ENCODE measurements at regions not wholly inside any gene's neighbourhood (a gene's known extent, or its start where the extent isn't known, plus 50 kb on each side); places are given as distances from the start of the nearest gene placed in this dataset.

- peak; percentile 42 for DNase-seq (ENCODE audit: low spot score)
- Histone ChIP-seq H3K4me3 (ENCODE audit: low read length in 2 of 2) (no peak overlapping the region), H3K14ac (ENCODE audit: low read length) (no peak overlapping the region), H2BK5ac (ENCODE audit: low read length) (peak overlapping the region; percentile 19), H3K4me1 (ENCODE audit: control insufficient read depth in 2 of 2, insufficient read depth in 1 of 2, low read depth in 1 of 2, low read length in 2 of 2) (peaks cover 7 to 15% of the 10 kb centered on the region in 2 donors), H2BK12ac (ENCODE audit: low read length) (no peak overlapping the region), H4K91ac (ENCODE audit: low read depth, low read length, poor library complexity) (no peak overlapping the region), H3K4me2 (ENCODE audit: insufficient read depth, low read length, poor library complexity, severe bottlenecking) (no peak overlapping the region), H2AFZ (ENCODE audit: low read length) (peak overlapping the region; percentile 70), H2AK5ac (ENCODE audit: low read depth, low read length) (no peak overlapping the region), H4K8ac (ENCODE audit: low read depth, low read length) (no peak overlapping the region), H3K36me3 (replicated peaks in 1 of 2; ENCODE audit: control insufficient read depth in 2 of 2, insufficient read depth in 2 of 2, low read length in 2 of 2) (no peaks in the 10 kb centered on the region), H2BK120ac (ENCODE audit: low read depth, low read length) (no peak overlapping the region), H3K79me1 (ENCODE audit: low read depth, low read length) (peaks cover 4% of the 10 kb centered on the region), H3K4ac (ENCODE audit: low read length) (no peak overlapping the region), H3K18ac (ENCODE audit: low read length) (peak overlapping the region; percentile 6), H3K27me3 (ENCODE audit: control insufficient read depth in 3 of 3, insufficient read depth in 3 of 3, low read depth in 1 of 3, low read length in 3 of 3) (no peaks in the 10 kb centered on the region), H3K23ac (ENCODE audit: low read depth, low read length, poor library complexity) (no peak overlapping the region), H3K27ac (replicated peaks; ENCODE audit: low read length) (peak overlapping the region; percentile 28), H2BK15ac (ENCODE audit: low read length) (no peak overlapping the region), H3K9ac (ENCODE audit: low read depth, low read length, poor library complexity) (peak overlapping the region; percentile 30), H3K9me3 (replicated peaks in 1 of 2; ENCODE audit: control insufficient read depth in 2 of 2, insufficient read depth in 1 of 2, low read depth in 1 of 2, low read length in 2 of 2) (no peaks in the 10 kb centered on the region)
- WGBS, 2 donors (ENCODE audit: extremely low coverage in 2 of 2, insufficient read length in 2 of 2, insufficient replicate concordance in 1 of 2) = no CpG with 5 or more reads among the region's 16 CpGs
Measured at GRCh38 chr7:66529883-66530610, 98.6 kb upstream of the KCTD7 start.

- Histone ChIP-seq H2BK15ac (ENCODE audit: low read length) (no peak overlapping the region), H3K27ac (replicated peaks; ENCODE audit: low read length) (no peak overlapping the region), H3K4me3 (ENCODE audit: low read length in 2 of 2) (no peak overlapping the region), H3K4me2 (ENCODE audit: insufficient read depth, low read length, poor library complexity, severe bottlenecking) (no peak overlapping the region), H3K9ac (ENCODE audit: low read depth, low read length, poor library complexity) (no peak overlapping the region), H3K79me1 (ENCODE audit: low read depth, low read length) (no peaks in the 10 kb centered on the region), H2BK12ac (ENCODE audit: low read length) (no peak overlapping the region), H2BK120ac (ENCODE audit: low read depth, low read length) (no peak overlapping the region), H3K27me3 (ENCODE audit: control insufficient read depth in 3 of 3, insufficient read depth in 3 of 3, low read depth in 1 of 3, low read length in 3 of 3) (no peaks in the 10 kb centered on the region), H3K9me3 (replicated peaks in 1 of 2; ENCODE audit: control insufficient read depth in 2 of 2, insufficient read depth in 1 of 2, low read depth in 1 of 2, low read length in 2 of 2) (no peaks in the 10 kb centered on the region), H2BK5ac (ENCODE audit: low read length) (no peak overlapping the region), H3K14ac (ENCODE audit: low read length) (no peak overlapping the region), H4K91ac (ENCODE audit: low read depth, low read length, poor library complexity) (no peak overlapping the region), H3K4me1 (ENCODE audit: control insufficient read depth in 2 of 2, insufficient read depth in 1 of 2, low read depth in 1 of 2, low read length in 2 of 2) (peaks cover 0 to under 1% of the 10 kb centered on the region in 2 donors), H3K4ac (ENCODE audit: low read length) (no peak overlapping the region), H2AK5ac (ENCODE audit: low read depth, low read length) (no peak overlapping the region), H4K8ac (ENCODE audit: low read depth, low read length) (no peak overlapping the region), H3K36me3 (replicated peaks in 1 of 2; ENCODE audit: control insufficient read depth in 2 of 2, insufficient read depth in 2 of 2, low read length in 2 of 2) (no peaks in the 10 kb centered on the region), H2AFZ (ENCODE audit: low read length) (no peak overlapping the region), H3K18ac (ENCODE audit: low read length) (no peak overlapping the region), H3K23ac (ENCODE audit: low read depth, low read length, poor library complexity) (no peak overlapping the region)
- DNase-seq (ENCODE audit: low spot score) = no peak
- WGBS, 2 donors (ENCODE audit: extremely low coverage in 2 of 2, insufficient read length in 2 of 2, insufficient replicate concordance in 1 of 2) = no CpG with 5 or more reads among the region's 15 CpGs
Measured at GRCh38 chr7:66535414-66536329, 93.0 kb upstream of the KCTD7 start.

DNA sequence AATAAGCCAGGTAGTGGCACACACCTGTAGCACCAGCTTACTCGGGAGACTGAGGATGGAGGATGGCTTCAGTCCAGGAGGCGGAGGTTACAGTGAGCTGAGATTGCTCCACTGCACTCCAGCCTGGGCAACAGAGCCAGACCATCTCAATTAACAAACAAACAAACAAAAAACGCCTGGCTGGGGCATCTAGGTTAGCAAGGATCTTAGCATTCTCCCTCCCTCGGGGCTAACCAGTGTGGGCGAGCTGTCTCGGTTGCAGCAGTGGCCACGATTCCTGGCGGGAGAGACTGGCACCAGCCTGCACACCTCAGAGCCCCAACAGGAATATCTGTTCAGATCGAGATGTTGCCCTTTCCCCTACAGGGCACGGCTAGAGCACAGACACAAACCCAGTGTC is 91.3 kb upstream of the KCTD7 start:
- no peak for DNase-seq (ENCODE audit: low spot score)
- Histone ChIP-seq H2BK5ac (ENCODE audit: low read length) (no peak overlapping the region), H4K91ac (ENCODE audit: low read depth, low read length, poor library complexity) (no peak overlapping the region), H3K27ac (replicated peaks; ENCODE audit: low read length) (no peak overlapping the region), H3K79me1 (ENCODE audit: low read depth, low read length) (no peaks in the 10 kb centered on the region), H3K14ac (ENCODE audit: low read length) (no peak overlapping the region), H3K4me1 (ENCODE audit: control insufficient read depth in 2 of 2, insufficient read depth in 1 of 2, low read depth in 1 of 2, low read length in 2 of 2) (no peaks in the 10 kb centered on the region), H3K9me3 (replicated peaks in 1 of 2; ENCODE audit: control insufficient read depth in 2 of 2, insufficient read depth in 1 of 2, low read depth in 1 of 2, low read length in 2 of 2) (no peaks in the 10 kb centered on the region), H2AFZ (ENCODE audit: low read length) (no peak overlapping the region), H3K4ac (ENCODE audit: low read length) (no peak overlapping the region), H3K23ac (ENCODE audit: low read depth, low read length, poor library complexity) (no peak overlapping the region), H4K8ac (ENCODE audit: low read depth, low read length) (no peak overlapping the region), H2BK120ac (ENCODE audit: low read depth, low read length) (no peak overlapping the region), H2AK5ac (ENCODE audit: low read depth, low read length) (no peak overlapping the region), H3K9ac (ENCODE audit: low read depth, low read length, poor library complexity) (no peak overlapping the region), H2BK15ac (ENCODE audit: low read length) (no peak overlapping the region), H3K18ac (ENCODE audit: low read length) (no peak overlapping the region), H3K36me3 (replicated peaks in 1 of 2; ENCODE audit: control insufficient read depth in 2 of 2, insufficient read depth in 2 of 2, low read length in 2 of 2) (peaks cover 5 to 10% of the 10 kb centered on the region in 2 donors), H3K4me3 (ENCODE audit: low read length in 2 of 2) (no peak overlapping the region), H3K4me2 (ENCODE audit: insufficient read depth, low read length, poor library complexity, severe bottlenecking) (no peak overlapping the region), H2BK12ac (ENCODE audit: low read length) (no peak overlapping the region), H3K27me3 (ENCODE audit: control insufficient read depth in 3 of 3, insufficient read depth in 3 of 3, low read depth in 1 of 3, low read length in 3 of 3) (no peaks in the 10 kb centered on the region)
- WGBS, 2 donors (ENCODE audit: extremely low coverage in 2 of 2, insufficient read length in 2 of 2, insufficient replicate concordance in 1 of 2) = no CpG with 5 or more reads among the region's 10 CpGs

- Histone ChIP-seq H3K9ac (ENCODE audit: low read depth, low read length, poor library complexity) (no peak overlapping the region), H2BK15ac (ENCODE audit: low read length) (no peak overlapping the region), H4K91ac (ENCODE audit: low read depth, low read length, poor library complexity) (no peak overlapping the region), H3K27ac (replicated peaks; ENCODE audit: low read length) (no peak overlapping the region), H2BK120ac (ENCODE audit: low read depth, low read length) (no peak overlapping the region), H3K23ac (ENCODE audit: low read depth, low read length, poor library complexity) (no peak overlapping the region), H3K14ac (ENCODE audit: low read length) (no peak overlapping the region), H2BK5ac (ENCODE audit: low read length) (no peak overlapping the region), H3K36me3 (replicated peaks in 1 of 2; ENCODE audit: control insufficient read depth in 2 of 2, insufficient read depth in 2 of 2, low read length in 2 of 2) (peaks cover 5 to 13% of the 10 kb centered on the region in 2 donors), H3K4me3 (ENCODE audit: low read length in 2 of 2) (no peak overlapping the region), H3K4ac (ENCODE audit: low read length) (no peak overlapping the region), H3K18ac (ENCODE audit: low read length) (no peak overlapping the region), H2AFZ (ENCODE audit: low read length) (no peak overlapping the region), H3K4me2 (ENCODE audit: insufficient read depth, low read length, poor library complexity, severe bottlenecking) (no peak overlapping the region), H3K79me1 (ENCODE audit: low read depth, low read length) (no peaks in the 10 kb centered on the region), H3K9me3 (replicated peaks in 1 of 2; ENCODE audit: control insufficient read depth in 2 of 2, insufficient read depth in 1 of 2, low read depth in 1 of 2, low read length in 2 of 2) (no peaks in the 10 kb centered on the region), H2BK12ac (ENCODE audit: low read length) (no peak overlapping the region), H3K4me1 (ENCODE audit: control insufficient read depth in 2 of 2, insufficient read depth in 1 of 2, low read depth in 1 of 2, low read length in 2 of 2) (no peaks in the 10 kb centered on the region), H4K8ac (ENCODE audit: low read depth, low read length) (no peak overlapping the region), H2AK5ac (ENCODE audit: low read depth, low read length) (no peak overlapping the region), H3K27me3 (ENCODE audit: control insufficient read depth in 3 of 3, insufficient read depth in 3 of 3, low read depth in 1 of 3, low read length in 3 of 3) (no peaks in the 10 kb centered on the region)
- DNase-seq (ENCODE audit: low spot score) = no peak
- no CpG with 5 or more reads among the region's 1 CpG for WGBS, 2 donors (ENCODE audit: extremely low coverage in 2 of 2, insufficient read length in 2 of 2, insufficient replicate concordance in 1 of 2)
Measured at GRCh38 chr7:66537876-66538275, 90.8 kb upstream of the KCTD7 start.
